ENCODE measurements at regions not wholly inside any gene's neighbourhood (a gene's known extent, or its start where the extent isn't known, plus 50 kb on each side); places are given as distances from the start of the nearest gene placed in this dataset.

GRCh38 chr1:175804561-175804960 is 61.2 kb upstream of the TNR start:
- ATAC-seq: no peak
- Histone ChIP-seq H3K9me3 (no peaks in the 10 kb centered on the region), H3K27ac (no peak overlapping the region), H3K36me3 (no peaks in the 10 kb centered on the region), H3K4me1 (no peaks in the 10 kb centered on the region), H3K27me3 (no peaks in the 10 kb centered on the region), H3K4me3 (no peak overlapping the region)
- 80% methylated on average over 3 of the region's 3 CpGs for WGBS (ENCODE audit: insufficient coverage, low coverage, low lambda C conversion rate, missing lambda C conversion rate)
- intact Hi-C loops (cut with DNase I): no loop called here
- TF ChIP-seq POLR2A (IDR thresholded peaks at IDR 0.05): no peak
- no peak for TF ChIP-seq CTCF (IDR thresholded peaks at IDR 0.05)
- no peak for DNase-seq

DNA sequence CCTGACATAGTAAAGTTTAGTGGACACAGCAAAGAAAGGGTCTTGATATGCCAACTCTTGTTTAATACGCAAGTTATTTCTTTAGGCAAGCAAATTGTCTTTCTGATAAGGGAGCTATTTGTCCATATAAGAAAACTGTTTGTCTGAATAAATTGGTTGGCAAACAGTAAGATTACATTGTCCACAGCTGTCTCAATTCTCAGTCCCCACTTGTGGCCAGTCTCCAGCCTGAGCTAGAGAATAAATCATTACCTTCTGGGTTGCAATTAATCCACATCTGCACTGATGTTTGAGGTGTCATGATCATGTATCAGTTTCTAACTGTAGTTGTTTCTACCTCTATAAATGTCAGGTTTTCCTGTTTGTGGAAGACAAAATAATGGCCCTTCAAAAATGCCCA is 60.0 kb upstream of the TNR start:
- no peak for ATAC-seq
- TF ChIP-seq POLR2A (IDR thresholded peaks at IDR 0.05): no peak
- no peaks in the 10 kb centered on the region for H3K36me3 ChIP-seq
- H3K4me3 ChIP-seq: no peak overlapping the region
- 69% methylated on average over 1 of the region's 1 CpG for WGBS (ENCODE audit: insufficient coverage, low coverage, low lambda C conversion rate, missing lambda C conversion rate)
- H3K4me1 ChIP-seq: no peaks in the 10 kb centered on the region
- intact Hi-C loops (cut with DNase I): no loop called here
- H3K27me3 ChIP-seq: no peaks in the 10 kb centered on the region
- H3K9me3 ChIP-seq: no peaks in the 10 kb centered on the region
- DNase-seq: no peak
- no peak overlapping the region for H3K27ac ChIP-seq

DNA sequence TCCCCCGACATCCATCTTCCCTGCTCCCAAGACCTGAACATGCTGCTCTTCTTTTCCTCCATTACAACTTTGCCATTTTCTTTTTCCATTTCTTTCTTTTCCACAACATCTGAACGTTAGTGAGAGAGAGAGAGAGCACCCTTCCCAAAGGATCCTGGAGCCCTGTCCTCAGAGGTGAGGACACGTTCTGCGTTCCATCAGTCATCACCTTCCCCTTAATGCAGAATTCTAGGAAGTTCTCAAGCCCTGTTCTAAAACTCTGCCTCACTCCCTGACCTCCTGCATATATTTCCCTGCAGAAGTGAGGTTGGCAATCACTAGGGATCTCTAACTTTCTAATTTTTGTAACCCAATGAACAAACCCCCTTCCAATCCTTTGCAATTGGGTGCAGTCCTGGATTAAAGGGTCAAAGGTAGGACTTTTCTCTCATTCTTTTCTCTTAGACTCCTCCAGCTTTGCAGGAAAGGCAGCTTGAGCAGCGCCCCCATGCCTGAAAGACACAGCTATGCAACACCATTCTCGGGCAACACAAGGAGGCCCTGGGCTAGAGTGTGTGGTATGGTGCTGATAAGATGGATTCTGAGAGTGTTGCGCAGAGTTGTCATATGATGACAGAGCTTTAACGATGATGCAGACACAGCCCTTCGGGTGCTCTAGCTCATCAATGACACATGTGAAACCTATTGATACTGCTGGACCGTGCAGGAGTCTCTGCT is 59.2 kb upstream of the TNR start:
- ATAC-seq: no peak
- H3K4me3 ChIP-seq: no peak overlapping the region
- no peaks in the 10 kb centered on the region for H3K27me3 ChIP-seq
- intact Hi-C loops (cut with DNase I): no loop called here
- DNase-seq: no peak
- TF ChIP-seq POLR2A (IDR thresholded peaks at IDR 0.05) (no peak), CTCF (IDR thresholded peaks at IDR 0.05) (no peak)
- WGBS (ENCODE audit: insufficient coverage, low coverage, low lambda C conversion rate, missing lambda C conversion rate): 54% methylated on average over 8 of the region's 10 CpGs
- no peaks in the 10 kb centered on the region for H3K36me3 ChIP-seq
- H3K27ac ChIP-seq: no peak overlapping the region
- H3K4me1 ChIP-seq: no peaks in the 10 kb centered on the region
- no peaks in the 10 kb centered on the region for H3K9me3 ChIP-seq

GRCh38 chr1:175801979-175802378 is 58.6 kb upstream of the TNR start:
- no peak for ATAC-seq
- DNase-seq: no peak
- H3K4me3 ChIP-seq: no peak overlapping the region
- H3K27ac ChIP-seq: no peak overlapping the region
- WGBS (ENCODE audit: insufficient coverage, low coverage, low lambda C conversion rate, missing lambda C conversion rate): 47% methylated on average over 2 of the region's 5 CpGs
- H3K27me3 ChIP-seq: no peaks in the 10 kb centered on the region
- intact Hi-C loops (cut with DNase I): no loop called here
- H3K9me3 ChIP-seq: no peaks in the 10 kb centered on the region
- H3K4me1 ChIP-seq: no peaks in the 10 kb centered on the region
- no peak for TF ChIP-seq CTCF (IDR thresholded peaks at IDR 0.05)
- no peak for TF ChIP-seq POLR2A (IDR thresholded peaks at IDR 0.05)
- H3K36me3 ChIP-seq: no peaks in the 10 kb centered on the region

- no peaks in the 10 kb centered on the region for H3K9me3 ChIP-seq
- intact Hi-C loops (cut with DNase I): no loop called here
- TF ChIP-seq POLR2A (IDR thresholded peaks at IDR 0.05) (no peak), CTCF (IDR thresholded peaks at IDR 0.05) (no peak)
- no peak for DNase-seq
- H3K27me3 ChIP-seq: no peaks in the 10 kb centered on the region
- no peaks in the 10 kb centered on the region for H3K36me3 ChIP-seq
- H3K27ac ChIP-seq: no peak overlapping the region
- no peak for ATAC-seq
- H3K4me1 ChIP-seq: no peaks in the 10 kb centered on the region
- no peak overlapping the region for H3K4me3 ChIP-seq
These were observed 54.2 kb upstream of the TNR start for GRCh38 chr1:175797576-175797975.
